GM19438 (cell line): ENCODE measurements at regions not wholly inside any gene's neighbourhood (a gene's known extent, or its start where the extent isn't known, plus 50 kb on each side); places are given as distances from the start of the nearest gene placed in this dataset.

Experiments used
- ATAC-seq: cut with Tn5 transposase; IDR thresholded peaks from one replicate; pipeline ENCODE4 v1.9.1; 2021; ENCODE audit warnings: low read depth; ENCODE audit not compliant: unreplicated experiment

DNA sequence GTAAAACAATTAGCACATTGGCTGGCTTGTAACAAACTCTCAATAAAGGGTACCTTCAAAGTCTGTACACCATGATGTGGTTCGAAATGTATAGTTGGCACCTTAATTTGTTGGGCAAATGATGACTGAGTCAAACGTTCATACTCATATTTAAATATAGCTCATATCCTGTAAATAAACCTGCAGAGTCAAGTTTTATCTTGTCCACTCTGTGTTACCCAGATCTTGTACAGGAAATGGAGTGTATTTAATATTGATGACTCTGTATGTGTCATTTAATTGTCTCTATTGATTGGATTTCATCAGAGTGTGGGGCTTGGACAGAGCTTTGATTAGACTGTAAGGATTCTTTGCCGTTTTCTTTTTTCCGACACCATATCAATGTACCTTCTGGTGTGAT is 805.6 kb upstream of the ZEB2 start:
- no peak for ATAC-seq

DNA sequence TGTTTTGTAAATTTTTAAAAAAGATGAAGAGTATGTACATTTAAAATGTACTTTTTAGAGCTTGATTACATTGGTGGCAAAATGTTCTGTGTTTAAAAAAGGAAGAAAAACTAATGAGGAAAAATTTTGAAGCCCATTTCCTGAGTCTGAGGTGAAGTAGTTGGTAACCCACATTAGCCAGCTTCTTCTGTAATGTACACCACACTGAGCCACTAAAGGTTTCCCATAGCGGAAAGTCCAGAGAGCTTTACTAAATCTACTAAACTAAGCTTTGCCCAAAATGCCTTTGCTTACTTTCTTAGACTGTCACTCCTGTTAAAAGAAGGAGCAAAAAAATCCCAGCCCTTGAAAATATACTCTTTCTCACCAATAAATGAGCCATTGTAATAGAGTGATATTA is 804.8 kb upstream of the ZEB2 start:
- no peak for ATAC-seq

DNA sequence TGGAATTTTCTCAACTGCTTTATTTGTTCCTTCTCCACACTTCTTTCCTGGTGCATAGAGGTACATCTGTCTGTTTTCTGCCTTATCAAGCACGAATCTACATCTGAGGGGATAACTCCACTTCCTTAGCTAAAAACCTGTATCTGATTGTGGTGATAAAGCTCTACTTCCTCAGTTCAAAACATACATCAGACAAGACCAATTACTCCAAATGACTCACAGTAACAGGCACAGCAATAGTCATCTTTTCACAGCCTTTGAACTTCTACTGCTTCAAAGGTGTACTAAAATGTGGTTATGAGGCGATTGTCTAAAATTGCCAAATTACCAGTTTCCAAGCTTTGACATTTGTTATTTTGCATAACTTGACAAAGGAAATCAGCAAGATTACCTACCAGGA is 803.6 kb upstream of the ZEB2 start:
- no peak for ATAC-seq

DNA sequence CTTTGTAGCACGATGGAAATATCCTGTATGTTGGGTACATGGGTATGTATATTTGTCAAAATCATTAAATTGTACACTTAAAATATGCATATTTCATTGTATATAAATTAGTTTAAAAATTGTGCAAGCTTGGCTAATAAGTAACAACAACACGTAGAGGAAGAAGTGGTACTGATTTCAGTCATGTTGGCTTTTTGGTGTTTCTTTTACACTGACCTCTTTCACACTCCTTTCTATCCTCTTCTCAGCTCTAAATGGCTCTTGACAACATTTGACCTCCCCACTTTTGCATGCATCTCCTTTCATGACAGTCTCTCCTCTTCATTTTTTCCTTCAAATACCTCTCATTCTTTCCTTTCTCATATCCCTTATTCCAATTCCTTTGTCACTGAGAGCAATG is 801.4 kb upstream of the ZEB2 start:
- ATAC-seq, result peak; percentile 82

DNA sequence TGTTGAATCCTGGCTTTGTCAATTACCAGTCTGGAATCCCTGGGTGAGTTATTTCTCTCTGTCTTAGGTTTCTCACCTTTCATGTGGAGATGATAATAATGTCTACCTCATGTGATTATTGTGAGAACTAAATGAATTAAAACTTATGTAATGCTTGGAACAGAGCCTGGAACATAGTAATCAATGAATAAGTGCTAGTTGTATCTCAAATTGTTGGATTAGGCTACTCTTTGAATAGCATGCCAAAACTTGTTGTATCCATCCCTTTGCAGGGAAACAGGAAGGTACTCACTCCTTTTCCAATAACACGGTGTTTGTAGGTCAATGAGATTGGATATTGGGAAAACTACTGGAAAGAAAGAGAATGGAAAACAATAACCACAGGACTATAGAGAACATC is 796.6 kb upstream of the ZEB2 start:
- no peak for ATAC-seq

DNA sequence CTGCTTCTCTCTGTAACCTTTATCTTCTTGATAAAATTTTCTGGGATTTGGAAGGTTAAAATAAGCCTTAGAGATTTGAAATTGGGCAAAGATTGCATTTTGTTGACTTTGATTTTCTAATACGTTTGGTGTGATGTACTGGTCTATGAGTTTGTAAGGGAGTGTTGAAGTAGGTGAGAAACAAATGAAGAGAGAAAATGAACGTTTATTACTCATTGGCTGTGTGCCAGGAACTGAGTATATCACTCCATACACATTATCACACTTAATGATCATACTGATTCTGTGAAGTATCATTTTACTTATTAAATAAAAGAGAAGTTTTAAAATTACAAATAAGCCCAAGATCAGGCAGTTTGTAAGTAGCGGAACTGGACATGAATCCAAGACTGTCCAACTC is 795.1 kb upstream of the ZEB2 start:
- ATAC-seq, result no peak

DNA sequence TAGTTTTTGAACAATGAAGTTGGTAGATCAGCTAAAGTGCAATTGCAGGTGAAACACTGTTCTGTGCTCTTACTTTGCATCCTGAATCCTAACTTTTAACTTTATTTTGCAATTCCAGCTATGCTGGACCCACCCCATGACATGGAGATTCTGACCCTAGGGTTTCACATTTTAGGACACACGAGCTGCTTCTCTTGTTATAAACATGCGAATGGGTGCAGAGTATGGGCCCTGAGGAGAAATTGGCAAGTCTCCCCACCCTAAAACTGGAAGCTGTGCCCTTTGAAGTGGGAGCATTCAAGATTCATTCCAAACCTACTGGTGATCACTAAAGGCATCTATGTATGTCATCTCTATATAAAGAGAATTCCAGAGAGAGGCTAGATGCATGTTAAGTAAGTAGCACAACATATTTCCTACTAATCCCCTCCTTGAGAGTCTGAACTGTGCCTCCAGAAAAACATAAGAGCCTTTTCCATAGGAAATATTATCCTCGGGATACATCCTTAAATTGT is 794.3 kb upstream of the ZEB2 start:
- ATAC-seq, result no peak

DNA sequence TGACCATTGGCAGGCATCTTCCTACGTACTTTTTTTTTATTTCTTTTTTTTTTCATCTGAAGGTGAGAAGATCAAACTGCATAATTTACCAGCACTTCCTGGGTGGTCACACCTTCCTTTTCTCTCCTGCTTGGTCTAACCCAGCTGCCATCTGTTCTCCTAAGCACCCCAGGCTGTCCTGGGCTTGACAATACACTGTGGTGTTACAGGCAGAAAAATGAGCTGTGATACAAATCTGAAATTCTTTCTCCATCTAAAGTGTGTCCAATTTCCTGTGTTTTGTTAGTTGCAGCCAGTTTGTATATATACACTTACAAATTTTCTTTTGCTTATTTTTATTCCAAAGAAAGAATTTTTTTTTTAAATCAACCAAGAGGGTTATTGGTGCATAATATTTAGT is 786.0 kb upstream of the ZEB2 start:
- ATAC-seq, result no peak

DNA sequence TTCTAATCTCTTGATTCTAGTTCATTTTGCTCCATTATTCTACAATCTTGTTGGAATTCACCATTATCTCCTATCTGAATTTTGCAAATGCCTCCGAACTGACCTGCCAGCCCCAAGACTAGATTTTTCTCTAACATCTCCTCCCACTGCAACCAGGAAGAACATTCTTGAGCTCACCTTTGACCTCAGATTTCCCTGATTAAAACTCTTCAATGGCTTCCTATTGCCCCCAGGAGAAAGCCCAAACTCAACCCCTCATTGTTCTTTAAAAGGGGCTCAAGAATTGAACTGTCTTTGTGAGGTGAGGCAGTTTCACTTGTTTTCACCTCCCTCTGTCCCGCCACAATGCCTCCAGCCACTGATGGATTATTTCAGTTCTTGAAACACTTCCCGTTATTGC is 784.6 kb upstream of the ZEB2 start:
- ATAC-seq, result no peak

DNA sequence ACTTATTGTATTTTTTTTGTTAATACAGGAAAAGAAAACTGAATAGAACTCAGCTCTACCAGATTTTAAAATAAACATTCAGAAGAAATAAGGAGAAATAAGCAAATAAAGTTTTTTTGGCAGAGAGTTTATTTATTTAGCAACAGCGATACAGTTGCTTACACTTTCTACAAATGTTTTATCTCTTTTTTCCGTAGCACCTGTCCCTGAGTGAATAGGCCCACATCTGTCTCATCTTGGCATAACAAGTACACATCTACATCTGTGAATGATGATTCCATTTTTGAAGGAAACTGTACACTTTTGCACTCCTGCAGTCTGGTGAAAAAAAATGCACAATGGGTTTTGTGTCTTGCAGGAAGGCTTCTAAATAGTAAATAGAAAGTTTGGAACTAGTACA is 783.6 kb upstream of the ZEB2 start:
- ATAC-seq, result no peak

DNA sequence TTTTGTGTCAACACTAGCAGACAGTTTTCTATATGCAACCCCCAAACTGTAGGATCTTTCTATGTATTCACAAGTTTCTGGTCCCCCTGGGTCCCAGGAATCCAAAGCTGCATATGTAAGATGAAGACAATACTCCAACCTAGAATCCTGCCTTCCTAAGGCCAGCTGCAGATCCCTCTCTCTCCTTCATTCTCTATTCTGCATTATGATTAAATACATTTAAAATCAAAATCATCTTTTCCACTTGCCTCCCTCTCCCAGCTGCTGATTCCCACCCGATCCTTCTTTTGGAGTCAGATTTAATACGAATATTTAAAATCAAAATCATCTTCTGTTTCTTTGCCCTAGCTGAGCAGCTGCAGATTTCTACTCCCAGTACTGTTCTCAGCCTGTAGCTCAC is 783.0 kb upstream of the ZEB2 start:
- ATAC-seq, result no peak

DNA sequence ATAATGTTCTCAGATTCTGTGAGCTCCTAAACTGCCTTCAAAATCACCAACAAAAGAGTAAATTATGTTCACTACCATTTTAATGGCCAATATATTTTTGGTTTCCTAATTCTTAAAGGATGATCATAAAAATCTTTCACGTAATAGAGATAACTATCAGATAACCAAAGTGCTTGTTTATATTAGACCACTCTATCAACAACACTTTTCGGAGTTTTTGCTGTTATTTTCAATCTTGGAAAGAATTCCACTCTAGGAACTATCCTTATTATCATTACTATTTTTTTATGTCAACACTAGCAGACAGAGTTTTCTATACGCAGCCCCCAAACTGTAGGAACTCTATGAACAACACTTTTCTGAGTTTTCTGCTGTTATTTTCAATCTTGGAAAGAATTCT is 782.5 kb upstream of the ZEB2 start:
- ATAC-seq, result no peak

DNA sequence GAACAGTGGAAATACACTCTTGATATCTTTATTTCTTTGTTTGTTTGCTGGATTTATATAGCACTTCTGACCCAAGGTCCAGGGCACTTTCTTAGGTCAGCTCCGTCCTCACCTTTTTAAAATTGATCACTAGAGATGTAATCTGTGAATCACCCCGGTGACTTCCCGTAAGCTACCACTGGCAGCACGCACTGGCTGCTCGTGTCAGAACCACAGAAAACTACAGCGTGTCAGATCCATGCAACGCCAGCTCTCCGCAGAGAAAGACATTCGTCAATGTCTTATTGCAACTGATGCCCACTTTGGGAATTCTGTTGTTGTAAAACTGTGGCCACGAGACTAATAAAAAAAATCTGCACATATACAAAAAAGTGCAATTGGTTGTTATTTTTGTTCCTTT is 779.4 kb upstream of the ZEB2 start:
- ATAC-seq, result no peak

DNA sequence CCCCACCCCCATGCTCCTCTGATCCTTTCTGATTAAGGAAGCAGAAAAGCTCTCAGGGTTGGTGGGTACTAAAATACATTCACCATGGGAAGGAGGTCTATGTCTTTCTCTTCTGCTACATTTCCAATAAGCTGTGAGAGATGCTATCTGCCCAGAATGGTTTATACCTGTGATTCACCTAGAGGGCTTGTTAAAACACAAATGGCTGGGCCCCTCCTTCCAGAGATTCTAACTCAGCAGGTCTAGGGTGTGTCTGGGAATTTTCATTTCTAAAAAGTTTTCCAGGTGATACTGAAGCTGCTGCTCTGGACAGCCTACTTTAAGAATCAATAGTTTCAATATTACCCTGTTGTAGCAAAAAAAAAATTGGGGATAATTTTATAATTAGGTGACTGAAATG is 772.2 kb upstream of the ZEB2 start:
- no peak for ATAC-seq

DNA sequence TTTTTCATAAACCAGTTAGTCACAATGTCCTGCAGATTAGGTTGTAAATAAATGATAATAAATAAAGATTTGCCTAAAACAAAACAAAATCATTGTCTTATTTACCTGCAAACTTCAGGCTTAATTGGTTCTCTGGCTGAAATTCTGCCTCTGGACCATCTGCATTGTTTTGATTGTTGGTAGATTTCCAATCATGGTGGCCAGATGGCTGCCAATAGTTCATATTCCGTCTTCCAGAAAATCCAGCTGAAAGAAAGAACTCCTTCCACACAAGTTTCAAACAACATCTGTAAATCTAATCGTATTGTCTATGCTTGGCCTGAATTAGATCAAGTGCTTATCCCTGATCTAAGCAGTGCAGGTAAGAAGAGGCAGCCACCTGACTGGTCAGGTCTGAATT is 771.1 kb upstream of the ZEB2 start:
- no peak for ATAC-seq

DNA sequence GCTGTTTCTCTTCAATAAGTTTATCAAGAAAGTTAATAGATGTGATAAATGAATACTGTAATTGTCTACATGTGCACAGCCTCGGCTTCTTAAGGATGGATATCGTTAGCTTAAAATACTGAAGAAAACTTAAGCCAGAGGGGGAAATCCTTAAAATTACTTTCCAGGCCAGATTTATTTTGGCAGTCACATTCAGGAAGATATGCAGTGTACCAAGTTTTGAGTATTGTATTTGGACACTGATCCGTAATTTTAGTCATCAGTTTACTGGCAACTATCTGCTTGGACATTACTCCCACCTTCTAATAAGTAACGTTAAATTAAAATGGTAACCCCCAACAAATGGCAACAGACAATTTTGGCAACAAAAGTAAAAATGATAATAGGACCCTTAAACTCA is 770.0 kb upstream of the ZEB2 start:
- no peak for ATAC-seq

DNA sequence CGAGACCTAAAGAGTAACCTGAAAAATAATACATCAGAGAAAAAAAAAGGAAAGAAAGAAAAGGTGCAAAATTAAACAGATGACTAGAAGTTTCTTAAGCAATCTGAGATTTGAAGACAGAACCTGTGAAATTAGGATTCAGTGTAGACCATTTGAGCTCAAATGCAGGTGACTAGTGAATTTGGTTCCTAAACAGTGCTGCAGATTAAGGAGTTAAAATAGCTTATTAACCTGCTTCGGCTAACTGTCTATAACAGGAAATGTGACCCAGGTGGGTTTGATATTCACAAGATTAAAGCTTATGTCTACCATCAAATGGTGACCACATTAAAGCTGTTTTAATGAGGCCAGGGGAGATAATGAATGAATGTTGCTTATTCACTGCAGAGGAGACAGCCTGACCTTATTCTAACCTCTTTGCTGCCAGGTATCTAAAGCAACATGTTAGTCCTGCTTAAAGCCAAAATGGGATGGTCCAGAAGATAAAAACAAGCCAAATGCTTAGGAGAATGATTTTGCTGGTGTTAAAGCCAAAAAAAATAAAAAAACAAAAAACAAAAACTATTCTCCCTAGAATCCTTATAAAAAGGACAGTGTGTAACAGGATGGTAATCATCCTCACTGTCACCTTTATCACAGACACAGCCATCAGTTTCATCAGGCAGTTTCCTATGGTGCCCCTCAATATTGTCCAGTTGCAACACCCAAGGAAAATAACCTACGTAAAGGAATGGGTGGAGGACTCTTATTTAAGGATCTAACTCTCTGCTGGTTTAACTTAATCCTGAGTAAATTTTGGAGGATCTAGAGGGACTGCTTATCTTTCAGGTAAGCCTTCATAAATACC is 769.0 kb upstream of the ZEB2 start:
- no peak for ATAC-seq

DNA sequence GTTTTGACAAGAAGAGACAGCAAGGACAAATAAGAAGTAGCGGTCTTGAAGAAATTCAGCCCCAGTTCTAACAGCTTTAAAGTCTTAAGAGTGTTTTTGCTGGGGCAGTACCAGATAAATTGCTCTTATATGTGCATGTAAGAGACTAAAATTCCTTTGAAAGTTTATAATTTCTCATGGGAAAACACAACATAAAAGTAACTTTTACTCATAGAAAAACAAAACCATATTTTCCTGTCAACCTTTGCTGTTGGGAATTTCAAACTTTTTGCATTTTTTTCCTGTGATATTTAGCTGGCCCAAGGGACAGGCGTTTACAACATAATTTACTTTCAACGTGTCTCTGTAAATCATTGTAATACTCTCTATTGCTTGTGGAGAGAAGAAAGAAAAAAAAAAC is 767.8 kb upstream of the ZEB2 start:
- ATAC-seq, result no peak

DNA sequence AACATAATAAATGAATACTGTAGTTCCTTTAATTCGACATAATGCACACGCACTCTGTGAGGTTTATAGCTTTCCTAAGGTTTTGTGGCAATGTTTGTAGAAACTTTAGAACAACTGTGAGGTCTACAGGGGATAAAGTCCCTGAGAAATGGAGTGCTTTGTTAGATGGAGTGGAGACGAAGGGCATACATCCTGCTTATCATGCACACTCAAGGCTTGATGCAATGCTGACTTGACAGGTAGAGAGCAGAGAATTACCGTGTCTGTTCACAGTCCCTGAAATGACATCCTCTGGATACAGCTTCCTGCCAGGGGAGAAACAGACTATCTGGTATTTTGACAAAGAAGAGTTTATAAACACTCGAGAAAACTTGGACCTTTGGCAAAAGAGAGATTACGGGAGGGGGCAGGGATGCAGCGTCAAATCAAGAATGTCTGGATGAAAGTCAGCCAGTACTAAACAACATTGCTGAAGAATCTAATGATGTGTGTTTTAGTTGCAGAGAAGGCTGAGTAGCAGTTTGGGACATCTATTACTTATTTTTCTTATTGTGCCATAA is 766.9 kb upstream of the ZEB2 start:
- no peak for ATAC-seq

DNA sequence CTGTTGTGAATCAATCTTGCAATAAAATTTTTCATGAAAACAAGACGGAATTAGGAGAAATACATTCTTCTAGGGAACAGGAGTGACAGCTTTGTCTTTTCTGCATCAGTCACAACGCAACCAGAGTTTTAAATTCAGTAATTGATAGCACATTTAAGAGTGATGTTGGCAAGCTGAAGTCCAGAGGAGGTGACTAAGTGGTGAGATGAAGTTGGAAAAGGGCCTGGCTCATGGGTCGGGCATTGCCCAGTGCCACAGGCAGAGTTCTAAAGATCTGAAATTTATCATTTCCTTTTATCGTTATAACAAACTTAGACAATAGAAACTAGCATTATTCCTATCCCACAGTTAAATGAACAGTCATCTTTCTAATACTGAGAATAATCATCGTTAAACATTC is 764.6 kb upstream of the ZEB2 start:
- no peak for ATAC-seq

DNA sequence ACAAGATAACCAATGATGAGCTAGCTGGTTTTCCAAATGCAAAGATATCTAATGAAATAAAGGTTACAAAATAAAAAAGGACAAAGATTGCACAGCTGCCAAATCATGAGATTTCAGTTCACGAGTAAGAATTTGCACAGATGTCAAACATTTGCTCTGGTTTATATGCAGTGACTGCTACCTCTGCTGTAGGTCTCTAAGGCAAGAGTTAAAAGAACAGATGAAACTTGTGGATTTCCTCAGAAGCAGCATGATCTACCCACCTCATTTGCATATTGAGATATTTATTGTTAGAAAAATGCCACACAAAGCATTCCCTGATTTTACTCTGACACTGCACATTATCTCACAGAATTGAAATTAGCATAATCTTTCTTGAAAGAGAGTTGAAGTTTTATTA is 763.2 kb upstream of the ZEB2 start:
- ATAC-seq, result no peak

DNA sequence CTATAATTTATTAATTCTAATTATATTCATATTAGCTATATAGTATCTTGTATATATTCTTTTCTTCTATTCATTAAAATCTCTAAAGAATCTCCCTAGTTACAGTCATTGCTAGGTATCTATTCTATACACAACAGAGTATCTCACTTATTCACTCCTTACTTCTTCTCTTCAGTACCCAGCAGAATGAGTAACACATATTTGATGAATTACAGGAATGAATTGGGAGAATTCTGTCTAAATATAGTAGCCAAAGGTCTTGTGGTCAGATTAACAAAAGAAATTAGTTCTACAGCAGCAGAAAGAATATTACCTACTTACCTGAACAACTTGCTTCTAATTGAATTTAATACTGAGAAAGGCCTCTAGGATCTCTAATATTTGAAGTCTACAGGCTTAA is 758.0 kb upstream of the ZEB2 start:
- ATAC-seq, result no peak
